Stimulated activated naive CD8-positive, alpha-beta T cell treated with anti-CD3 and anti-CD28 coated beads, Interleukin-15, Interleukin-2, amounts not matched to agents 100 ng/mL and 50 ng/mL, for 24 hours (primary cell): ENCODE measurements at regions not wholly inside any gene's neighbourhood (a gene's known extent, or its start where the extent isn't known, plus 50 kb on each side); places are given as distances from the start of the nearest gene placed in this dataset.
"Not testable (repeated sequence)": the region's sequence is repeated elsewhere in the genome, so short reads cannot be mapped to it uniquely, and the experiment has no call there.

Experiments
- H3K27ac Mint-ChIP-seq: one replicate; pipeline ENCODE4 v1.8.0; 2021; ENCODE audit warnings: mild to moderate bottlenecking, mixed read lengths
- H3K27me3 Mint-ChIP-seq: one replicate; pipeline ENCODE4 v1.8.0; 2021; ENCODE audit warnings: mixed read lengths
- H3K36me3 Mint-ChIP-seq: one replicate; pipeline ENCODE4 v1.8.0; 2021; ENCODE audit warnings: low read depth, mixed read lengths
- H3K4me1 Mint-ChIP-seq: one replicate; pipeline ENCODE4 v1.8.0; 2021; ENCODE audit warnings: low read depth, mixed read lengths
- H3K4me3 Mint-ChIP-seq: one replicate; pipeline ENCODE4 v1.8.0; 2021; ENCODE audit warnings: mild to moderate bottlenecking, mixed read lengths
- H3K9me3 Mint-ChIP-seq: one replicate; pipeline ENCODE4 v1.8.0; 2021; ENCODE audit warnings: mixed read lengths

GRCh38 chr3:178097576-178097975 lies 438.7 kb upstream of the KCNMB2 start:
- Mint-ChIP-seq H3K4me3 (no peak overlapping the region), H3K9me3 (peaks cover 14% of the 10 kb centered on the region), H3K4me1 (no peaks in the 10 kb centered on the region), H3K36me3 (peaks cover 4% of the 10 kb centered on the region), H3K27ac (no peak overlapping the region), H3K27me3 (no peaks in the 10 kb centered on the region)

GRCh38 chr3:178099274-178099673 lies 437.0 kb upstream of the KCNMB2 start:
- Mint-ChIP-seq H3K27me3 (no peaks in the 10 kb centered on the region), H3K9me3 (peaks cover 4% of the 10 kb centered on the region), H3K4me3 (no peak overlapping the region), H3K4me1 (no peaks in the 10 kb centered on the region), H3K27ac (no peak overlapping the region), H3K36me3 (no peaks in the 10 kb centered on the region)

- H3K9me3 Mint-ChIP-seq, result no peaks in the 10 kb centered on the region
- H3K4me1 Mint-ChIP-seq, result no peaks in the 10 kb centered on the region
- H3K36me3 Mint-ChIP-seq, result no peaks in the 10 kb centered on the region
- H3K27ac Mint-ChIP-seq, result no peak overlapping the region
- H3K4me3 Mint-ChIP-seq, result no peak overlapping the region
- H3K27me3 Mint-ChIP-seq, result no peaks in the 10 kb centered on the region
Measured at GRCh38 chr3:178099862-178100261, 436.4 kb upstream of the KCNMB2 start.

GRCh38 chr3:178100908-178101307 lies 435.3 kb upstream of the KCNMB2 start:
- H3K4me3 Mint-ChIP-seq, result no peak overlapping the region
- H3K27ac Mint-ChIP-seq, result no peak overlapping the region
- no peaks in the 10 kb centered on the region for H3K27me3 Mint-ChIP-seq
- H3K36me3 Mint-ChIP-seq, result no peaks in the 10 kb centered on the region
- H3K9me3 Mint-ChIP-seq, result no peaks in the 10 kb centered on the region
- no peaks in the 10 kb centered on the region for H3K4me1 Mint-ChIP-seq

GRCh38 chr3:178103140-178103539 lies 433.1 kb upstream of the KCNMB2 start:
- no peaks in the 10 kb centered on the region for H3K36me3 Mint-ChIP-seq

GRCh38 chr3:178107804-178108203 lies 428.4 kb upstream of the KCNMB2 start:
- H3K9me3 Mint-ChIP-seq, result no peaks in the 10 kb centered on the region
- H3K4me1 Mint-ChIP-seq, result no peaks in the 10 kb centered on the region
- H3K27me3 Mint-ChIP-seq, result no peaks in the 10 kb centered on the region
- no peaks in the 10 kb centered on the region for H3K36me3 Mint-ChIP-seq
- H3K27ac Mint-ChIP-seq, result no peak overlapping the region
- no peak overlapping the region for H3K4me3 Mint-ChIP-seq

More at GRCh38 chr3:178103140-178103539, 433.1 kb upstream of the KCNMB2 start:
- Mint-ChIP-seq H3K4me3 (no peak overlapping the region), H3K27ac (no peak overlapping the region), H3K27me3 (no peaks in the 10 kb centered on the region), H3K9me3 (no peaks in the 10 kb centered on the region), H3K4me1 (no peaks in the 10 kb centered on the region)

- H3K27me3 Mint-ChIP-seq, result no peaks in the 10 kb centered on the region
- no peaks in the 10 kb centered on the region for H3K36me3 Mint-ChIP-seq
- no peaks in the 10 kb centered on the region for H3K4me1 Mint-ChIP-seq
- no peak overlapping the region for H3K4me3 Mint-ChIP-seq
- no peaks in the 10 kb centered on the region for H3K9me3 Mint-ChIP-seq
- H3K27ac Mint-ChIP-seq, result no peak overlapping the region
Measured at GRCh38 chr3:178109691-178110090, 426.5 kb upstream of the KCNMB2 start.

GRCh38 chr3:178112134-178112533 lies 424.1 kb upstream of the KCNMB2 start:
- Mint-ChIP-seq H3K4me1 (no peaks in the 10 kb centered on the region), H3K4me3 (no peak overlapping the region), H3K36me3 (no peaks in the 10 kb centered on the region), H3K27ac (no peak overlapping the region), H3K27me3 (no peaks in the 10 kb centered on the region), H3K9me3 (no peaks in the 10 kb centered on the region)

GRCh38 chr3:178112552-178112951 lies 423.7 kb upstream of the KCNMB2 start:
- H3K9me3 Mint-ChIP-seq, H3K36me3 Mint-ChIP-seq, H3K27me3 Mint-ChIP-seq, H3K27ac Mint-ChIP-seq, H3K4me3 Mint-ChIP-seq, H3K4me1 Mint-ChIP-seq: not testable (repeated sequence)

GRCh38 chr3:178117641-178118040 lies 418.6 kb upstream of the KCNMB2 start:
- Mint-ChIP-seq H3K27ac (no peak overlapping the region), H3K4me3 (no peak overlapping the region), H3K27me3 (no peaks in the 10 kb centered on the region), H3K36me3 (no peaks in the 10 kb centered on the region), H3K9me3 (peaks cover 8% of the 10 kb centered on the region), H3K4me1 (peaks cover 6% of the 10 kb centered on the region)

GRCh38 chr3:178119608-178120295 lies 416.5 kb upstream of the KCNMB2 start:
- not testable (repeated sequence) for H3K27me3 Mint-ChIP-seq

GRCh38 chr3:178120367-178120766 lies 415.9 kb upstream of the KCNMB2 start:
- H3K4me3 Mint-ChIP-seq, result no peak overlapping the region
- no peak overlapping the region for H3K27ac Mint-ChIP-seq
- H3K27me3 Mint-ChIP-seq, result no peaks in the 10 kb centered on the region
- H3K9me3 Mint-ChIP-seq, result peaks cover 8% of the 10 kb centered on the region
- peaks cover 6% of the 10 kb centered on the region for H3K4me1 Mint-ChIP-seq
- H3K36me3 Mint-ChIP-seq, result no peaks in the 10 kb centered on the region

More at GRCh38 chr3:178119608-178120295, 416.5 kb upstream of the KCNMB2 start:
- not testable (repeated sequence) for H3K4me1 Mint-ChIP-seq, H3K4me3 Mint-ChIP-seq, H3K27ac Mint-ChIP-seq, H3K36me3 Mint-ChIP-seq, H3K9me3 Mint-ChIP-seq

GRCh38 chr3:178126686-178127085 lies 409.6 kb upstream of the KCNMB2 start:
- no peaks in the 10 kb centered on the region for H3K9me3 Mint-ChIP-seq
- H3K27me3 Mint-ChIP-seq, result no peaks in the 10 kb centered on the region
- no peak overlapping the region for H3K27ac Mint-ChIP-seq
- H3K36me3 Mint-ChIP-seq, result no peaks in the 10 kb centered on the region
- no peak overlapping the region for H3K4me3 Mint-ChIP-seq
- no peaks in the 10 kb centered on the region for H3K4me1 Mint-ChIP-seq

- no peak overlapping the region for H3K4me3 Mint-ChIP-seq
- H3K9me3 Mint-ChIP-seq, result no peaks in the 10 kb centered on the region
- H3K4me1 Mint-ChIP-seq, result no peaks in the 10 kb centered on the region
- no peak overlapping the region for H3K27ac Mint-ChIP-seq
- no peaks in the 10 kb centered on the region for H3K36me3 Mint-ChIP-seq
- H3K27me3 Mint-ChIP-seq, result no peaks in the 10 kb centered on the region
Measured at GRCh38 chr3:178127221-178127620, 409.0 kb upstream of the KCNMB2 start.

GRCh38 chr3:178129109-178129508 lies 407.1 kb upstream of the KCNMB2 start:
- Mint-ChIP-seq H3K9me3 (no peaks in the 10 kb centered on the region), H3K4me1 (no peaks in the 10 kb centered on the region), H3K4me3 (no peak overlapping the region), H3K27ac (no peak overlapping the region), H3K27me3 (no peaks in the 10 kb centered on the region), H3K36me3 (no peaks in the 10 kb centered on the region)

- Mint-ChIP-seq H3K36me3 (no peaks in the 10 kb centered on the region), H3K27ac (no peak overlapping the region), H3K4me1 (no peaks in the 10 kb centered on the region), H3K4me3 (no peak overlapping the region), H3K27me3 (no peaks in the 10 kb centered on the region), H3K9me3 (no peaks in the 10 kb centered on the region)
Measured at GRCh38 chr3:178131801-178132200, 404.4 kb upstream of the KCNMB2 start.
